Activated CD8-positive, alpha-beta memory T cell treated with anti-CD3 and anti-CD28 coated beads, Interleukin-2, amount 10 ng/mL, durations not matched to agents 7 days and 5 days (primary cell): ENCODE measurements at regions not wholly inside any gene's neighbourhood (a gene's known extent, or its start where the extent isn't known, plus 50 kb on each side); places are given as distances from the start of the nearest gene placed in this dataset.
"Not testable (repeated sequence)": the region's sequence is repeated elsewhere in the genome, so short reads cannot be mapped to it uniquely, and the experiment has no call there.

ENCODE experiments used
- ATAC-seq: fragments of 150-1000 bp; cut with Tn5 transposase; one replicate; pipeline ENCODE4 v1.10.0; 2021; ENCODE audit warnings: moderate library complexity
- CTCF ChIA-PET: fragments of 350-600 bp; sonication (Branson Sonifier 250); formaldehyde crosslinking; loops from one replicate; lab custom pipeline; 2021; ENCODE audit warnings: antibody characterized with exemption; lab: Charles Lee
- DNase-seq: peaks from one replicate; pipeline ENCODE4 v3.0.0-alpha.2; 2020
- H3K27ac Mint-ChIP-seq: one replicate; pipeline ENCODE4 v1.8.0; 2021; ENCODE audit warnings: mild to moderate bottlenecking, mixed read lengths
- H3K27me3 Mint-ChIP-seq: one replicate; pipeline ENCODE4 v1.8.0; 2021; ENCODE audit warnings: mixed read lengths
- H3K36me3 Mint-ChIP-seq: one replicate; pipeline ENCODE4 v1.8.0; 2021; ENCODE audit warnings: mild to moderate bottlenecking, mixed read lengths
- H3K4me1 Mint-ChIP-seq: one replicate; pipeline ENCODE4 v1.8.0; 2021; ENCODE audit warnings: mixed read lengths
- H3K4me3 Mint-ChIP-seq: one replicate; pipeline ENCODE4 v1.8.0; 2021; ENCODE audit warnings: mild to moderate bottlenecking, moderate library complexity, mixed read lengths
- H3K9me3 Mint-ChIP-seq: one replicate; pipeline ENCODE4 v1.8.0; 2022; ENCODE audit warnings: low read depth, mixed read lengths

DNA sequence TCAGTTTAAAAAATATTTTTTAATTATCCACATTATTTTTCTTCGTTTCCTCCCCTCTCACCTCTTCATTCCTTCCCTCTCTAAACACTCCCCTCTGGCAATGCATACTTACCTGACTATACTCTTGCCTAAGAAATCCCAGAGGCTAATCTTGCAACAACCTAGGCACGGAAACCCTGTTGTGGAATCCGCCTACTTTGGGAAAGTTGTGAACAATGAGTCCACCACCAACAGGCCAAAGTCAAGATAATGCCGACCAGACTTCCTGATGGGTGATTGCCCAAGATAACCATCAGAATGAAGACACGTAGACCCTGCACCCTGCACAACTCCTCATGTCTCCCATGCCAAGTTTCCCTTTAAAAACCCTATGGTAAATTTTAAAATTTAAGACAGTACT is 521.5 kb downstream of the KIF20B start:
- Mint-ChIP-seq H3K36me3 (no peaks in the 10 kb centered on the region), H3K4me1 (peaks cover 4% of the 10 kb centered on the region), H3K27ac (no peak overlapping the region), H3K9me3 (no peaks in the 10 kb centered on the region), H3K27me3 (peaks cover 4% of the 10 kb centered on the region), H3K4me3 (no peak overlapping the region)
- DNase-seq (no peak), ATAC-seq (no peak)
- CTCF ChIA-PET = no interaction called here

DNA sequence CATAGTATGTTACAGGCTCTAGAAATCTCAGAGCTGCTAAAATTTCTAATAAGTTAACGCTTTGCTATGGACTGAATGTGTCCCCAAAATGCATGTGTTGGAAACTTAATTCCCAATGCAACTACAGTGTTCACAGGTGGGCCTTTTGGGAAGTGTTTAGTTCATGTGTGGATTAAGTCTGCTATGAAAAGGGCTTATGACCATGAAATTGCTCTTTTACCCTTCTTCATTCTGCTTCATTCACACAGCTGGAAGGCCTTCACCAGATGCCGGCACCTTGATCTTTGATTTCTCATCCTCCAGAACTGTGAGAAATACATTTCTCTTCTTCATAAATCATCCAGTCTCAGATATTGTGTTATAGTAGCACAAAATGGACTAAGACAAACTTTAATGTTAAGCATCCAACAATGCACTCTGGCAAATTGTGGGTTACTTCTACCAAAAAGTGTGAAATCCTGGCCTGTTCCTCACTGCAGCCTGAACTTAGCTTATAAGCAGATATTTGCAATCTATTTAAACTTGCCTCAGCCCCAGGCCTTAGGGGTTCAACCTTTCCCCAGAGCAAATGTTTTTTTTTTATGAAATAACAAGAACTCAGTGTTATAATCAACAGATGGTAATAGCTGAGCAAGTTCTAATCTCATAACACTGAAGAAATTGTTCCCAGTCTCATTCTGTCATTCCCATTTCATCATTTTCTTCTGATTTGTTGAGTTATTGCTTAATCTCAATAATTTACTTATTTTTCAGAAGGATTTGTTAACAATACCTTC is 523.6 kb downstream of the KIF20B start:
- Mint-ChIP-seq H3K27me3 (peaks cover 4% of the 10 kb centered on the region), H3K4me1 (peaks cover 4% of the 10 kb centered on the region), H3K4me3 (no peak overlapping the region), H3K9me3 (no peaks in the 10 kb centered on the region), H3K27ac (no peak overlapping the region), H3K36me3 (no peaks in the 10 kb centered on the region)
- ATAC-seq (no peak), DNase-seq (no peak)
- CTCF ChIA-PET = no interaction called here

DNA sequence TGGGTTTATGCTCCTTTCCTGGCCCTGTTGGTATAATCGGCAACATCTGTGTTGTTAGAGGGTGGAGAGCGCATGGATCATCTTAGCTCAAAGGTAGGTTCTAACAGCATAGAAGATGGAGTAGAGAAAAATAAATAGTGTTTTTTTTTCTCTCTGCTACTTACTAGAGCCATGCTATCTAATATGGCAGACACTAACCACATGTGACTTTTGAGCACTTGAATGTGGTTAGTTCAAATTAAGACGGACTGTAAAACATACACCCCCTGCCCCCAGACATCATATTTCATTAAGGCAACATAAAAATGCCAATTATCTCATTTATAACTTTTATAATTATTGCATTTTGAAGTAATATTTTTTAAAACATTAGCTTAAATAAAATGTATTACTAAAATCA is 525.1 kb downstream of the KIF20B start:
- Mint-ChIP-seq H3K4me3 (no peak overlapping the region), H3K27me3 (peaks cover 4% of the 10 kb centered on the region), H3K4me1 (peaks cover 4% of the 10 kb centered on the region), H3K9me3 (peaks cover 2% of the 10 kb centered on the region), H3K36me3 (no peaks in the 10 kb centered on the region), H3K27ac (no peak overlapping the region)
- DNase-seq = no peak
- CTCF ChIA-PET = no interaction called here
- ATAC-seq = no peak

DNA sequence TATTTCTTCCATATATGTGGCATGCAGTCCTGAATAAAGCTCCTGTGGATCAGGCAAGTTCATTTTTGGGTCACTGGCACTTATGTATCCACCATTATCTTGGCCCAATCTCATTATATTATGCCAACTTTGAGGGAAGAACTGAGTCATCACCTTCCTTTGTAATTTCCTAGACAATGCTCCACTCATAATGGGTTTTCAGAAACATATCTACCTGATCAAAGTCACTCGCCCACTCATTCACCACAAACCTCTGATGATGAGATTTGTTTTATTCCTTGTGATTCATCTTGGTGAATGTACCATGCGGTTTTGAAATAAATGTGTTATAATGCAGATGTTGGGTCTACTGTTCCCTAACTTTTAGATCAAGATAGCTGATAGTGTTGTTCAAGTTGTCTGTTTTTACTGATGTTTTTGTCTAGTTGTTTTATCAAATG is 525.8 kb downstream of the KIF20B start:
- DNase-seq (no peak), ATAC-seq (no peak)
- Mint-ChIP-seq H3K4me1 (peaks cover 4% of the 10 kb centered on the region), H3K4me3 (no peak overlapping the region), H3K27me3 (peaks cover 4% of the 10 kb centered on the region), H3K27ac (no peak overlapping the region), H3K36me3 (no peaks in the 10 kb centered on the region), H3K9me3 (peaks cover 2% of the 10 kb centered on the region)
- CTCF ChIA-PET = no interaction called here

DNA sequence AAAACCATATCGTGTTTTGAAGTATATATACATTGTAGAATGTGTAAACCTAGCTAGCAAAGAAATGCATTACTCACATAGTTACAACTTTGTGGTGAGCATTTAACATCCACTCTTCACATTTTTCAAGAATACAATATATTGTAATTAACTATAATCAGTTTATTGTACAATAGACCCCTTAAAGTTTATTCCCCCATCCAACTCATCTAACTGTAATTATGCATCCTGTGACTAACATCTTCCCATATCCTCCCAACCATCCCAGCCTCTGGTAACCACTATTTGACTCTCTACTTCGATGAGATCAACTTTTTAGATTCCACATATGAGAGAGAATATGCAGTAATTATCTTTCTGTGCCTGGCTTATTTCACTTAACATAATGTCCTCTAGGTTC is 526.4 kb downstream of the KIF20B start:
- CTCF ChIA-PET = no interaction called here
- H3K4me3 Mint-ChIP-seq = no peak overlapping the region

DNA sequence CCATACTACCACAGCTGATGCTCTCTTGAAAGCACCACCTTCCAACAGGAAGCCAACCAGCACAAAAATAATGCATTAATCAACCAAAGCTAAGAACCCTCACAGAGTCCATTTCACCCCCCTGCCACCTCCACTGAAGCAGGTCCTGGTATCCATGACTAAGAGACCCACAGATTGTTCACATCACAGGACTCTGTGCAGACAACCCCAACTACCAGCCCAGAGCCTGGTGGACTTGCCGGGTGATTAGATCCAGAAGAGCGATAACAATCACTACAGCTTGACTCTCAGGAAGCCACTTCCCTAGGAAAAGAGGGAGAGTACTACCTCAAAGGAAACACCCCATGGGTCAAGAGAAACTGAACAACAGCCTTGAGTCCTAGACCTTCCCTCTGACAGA is 528.1 kb downstream of the KIF20B start:
- CTCF ChIA-PET = no interaction called here
- no peak for DNase-seq
- H3K36me3 Mint-ChIP-seq = no peaks in the 10 kb centered on the region

More for the DNA sequence above, 526.4 kb downstream of the KIF20B start:
- Mint-ChIP-seq H3K27me3 (peaks cover 4% of the 10 kb centered on the region), H3K4me1 (peaks cover 4% of the 10 kb centered on the region), H3K36me3 (no peaks in the 10 kb centered on the region), H3K9me3 (peaks cover 2% of the 10 kb centered on the region), H3K27ac (no peak overlapping the region)
- DNase-seq (no peak), ATAC-seq (no peak)

DNA sequence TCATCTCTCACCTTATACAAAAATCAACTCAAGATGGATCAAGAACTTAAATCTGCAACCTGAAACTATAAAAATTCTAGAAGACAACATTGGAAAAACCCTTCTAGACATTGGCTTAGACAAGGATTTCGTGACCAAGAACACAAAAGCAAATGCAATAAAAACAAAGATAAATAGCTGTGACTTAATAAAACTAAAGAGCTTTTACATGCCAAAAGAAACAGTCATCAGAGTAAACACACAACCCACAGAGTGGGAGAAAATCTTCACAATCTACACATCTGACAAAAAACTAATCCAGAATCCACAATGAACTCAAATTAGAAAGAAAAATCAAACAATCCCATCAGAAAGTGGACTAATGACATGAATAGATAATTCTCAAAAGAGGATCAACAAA is 532.4 kb downstream of the KIF20B start:
- H3K9me3 Mint-ChIP-seq, ATAC-seq, H3K4me3 Mint-ChIP-seq, H3K4me1 Mint-ChIP-seq, H3K27me3 Mint-ChIP-seq, CTCF ChIA-PET, H3K27ac Mint-ChIP-seq, DNase-seq, H3K36me3 Mint-ChIP-seq: not testable (repeated sequence)

More for the DNA sequence above, 528.1 kb downstream of the KIF20B start:
- Mint-ChIP-seq H3K27ac (no peak overlapping the region), H3K9me3 (peaks cover 2% of the 10 kb centered on the region), H3K4me1 (peaks cover 4% of the 10 kb centered on the region), H3K4me3 (no peak overlapping the region), H3K27me3 (peaks cover 2% of the 10 kb centered on the region)
- ATAC-seq = no peak

DNA sequence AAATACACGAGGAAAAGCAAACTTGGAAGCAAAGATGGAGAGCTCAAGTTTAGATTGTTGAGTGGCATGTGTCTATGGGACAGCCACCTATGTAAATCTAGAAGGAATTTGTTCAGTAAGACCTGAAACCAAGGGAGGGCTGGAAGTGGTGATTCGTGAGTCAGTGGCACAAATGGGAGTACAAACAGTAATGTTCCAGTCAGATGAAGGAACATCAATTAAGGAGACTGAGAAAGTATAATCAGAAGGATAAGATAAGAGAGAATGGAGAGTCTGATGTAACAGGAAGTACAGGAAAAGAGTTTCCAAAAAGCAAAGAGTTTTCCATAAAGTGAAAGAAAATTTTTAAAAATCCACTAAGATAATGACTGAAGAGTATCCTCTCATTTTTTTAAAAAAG is 544.2 kb downstream of the KIF20B start:
- Mint-ChIP-seq H3K4me1 (no peaks in the 10 kb centered on the region), H3K9me3 (peaks cover 4% of the 10 kb centered on the region), H3K27ac (no peak overlapping the region), H3K27me3 (no peaks in the 10 kb centered on the region), H3K4me3 (no peak overlapping the region), H3K36me3 (no peaks in the 10 kb centered on the region)
- CTCF ChIA-PET = no interaction called here
- DNase-seq (no peak), ATAC-seq (no peak)

DNA sequence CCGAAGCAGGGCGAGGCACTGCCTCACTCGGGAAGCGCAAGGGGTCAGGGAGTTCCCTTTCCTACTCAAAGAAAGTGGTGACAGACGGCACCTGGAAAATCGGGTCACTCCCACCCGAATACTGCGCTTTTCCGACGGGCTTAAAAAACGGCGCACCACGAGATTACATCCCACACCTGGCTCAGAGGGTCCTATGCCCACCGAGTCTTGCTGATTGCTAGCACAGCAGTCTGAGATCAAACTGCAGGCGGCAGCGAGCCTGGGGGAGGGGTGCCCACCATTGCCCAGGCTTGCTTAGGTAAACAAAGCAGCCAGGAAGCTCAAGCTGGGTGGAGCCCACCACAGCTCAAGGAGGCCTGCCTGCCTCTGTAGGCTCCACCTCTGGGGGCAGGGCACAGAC is 549.4 kb downstream of the KIF20B start:
- DNase-seq, H3K4me3 Mint-ChIP-seq, ATAC-seq, H3K27ac Mint-ChIP-seq, CTCF ChIA-PET, H3K9me3 Mint-ChIP-seq, H3K27me3 Mint-ChIP-seq, H3K36me3 Mint-ChIP-seq, H3K4me1 Mint-ChIP-seq: not testable (repeated sequence)

DNA sequence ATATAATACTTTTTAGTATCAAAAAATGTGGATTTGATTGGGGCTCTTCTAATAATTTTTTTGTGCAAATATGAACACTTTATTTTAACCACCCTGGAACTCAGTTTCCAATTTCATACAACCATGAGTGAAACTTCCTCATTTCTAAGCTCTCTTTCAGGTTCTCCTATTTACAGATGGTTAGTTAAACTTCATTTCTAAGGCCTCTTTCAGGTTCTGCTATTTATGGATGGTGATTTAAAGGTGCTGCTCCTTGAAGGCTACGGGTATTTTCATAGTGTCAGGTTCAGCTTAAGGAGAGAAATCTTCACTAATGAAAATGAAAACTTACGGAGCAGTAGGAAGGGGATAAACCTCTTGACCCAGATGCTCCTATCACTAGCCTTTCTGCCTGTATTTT is 568.3 kb downstream of the KIF20B start:
- H3K27me3 Mint-ChIP-seq = no peaks in the 10 kb centered on the region
- no peaks in the 10 kb centered on the region for H3K9me3 Mint-ChIP-seq
- no peak for DNase-seq
- H3K36me3 Mint-ChIP-seq = no peaks in the 10 kb centered on the region
- ATAC-seq = no peak
- no peaks in the 10 kb centered on the region for H3K4me1 Mint-ChIP-seq
- CTCF ChIA-PET = no interaction called here
- no peak overlapping the region for H3K27ac Mint-ChIP-seq
- no peak overlapping the region for H3K4me3 Mint-ChIP-seq

DNA sequence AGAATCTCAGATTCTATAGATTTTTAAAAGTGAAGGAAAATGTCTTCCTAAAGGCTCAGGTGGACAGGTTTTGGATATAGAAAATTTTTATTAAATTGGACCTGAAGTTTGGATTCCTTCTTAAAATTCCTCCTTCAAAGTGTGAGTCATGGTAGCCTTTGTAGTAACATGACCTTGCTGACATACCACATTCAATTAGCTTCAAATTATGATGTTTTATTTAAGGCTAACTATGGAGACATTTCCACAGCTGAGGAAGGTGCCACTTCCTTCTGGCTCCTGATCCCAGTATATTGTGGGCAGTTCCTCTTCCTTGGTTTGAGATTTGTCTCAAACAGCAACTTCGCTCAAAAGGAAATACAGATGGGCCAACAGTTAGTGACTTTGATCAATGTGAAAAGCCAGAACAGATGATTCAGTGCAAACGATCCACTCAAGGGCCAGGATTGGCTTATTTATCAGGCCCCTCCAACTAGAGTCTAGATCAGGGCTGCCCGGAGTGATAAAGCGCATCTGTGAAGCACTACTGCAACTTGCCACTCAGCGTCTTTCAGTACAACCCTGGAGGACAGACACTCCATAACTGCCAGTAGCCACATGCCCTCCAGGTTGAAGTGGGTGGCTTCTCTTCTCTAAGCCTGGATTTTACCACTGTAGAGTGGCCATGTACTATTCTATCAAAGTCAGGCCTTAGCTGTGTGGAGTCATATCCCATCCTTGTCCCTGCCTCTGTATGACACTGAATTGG is 573.5 kb downstream of the KIF20B start:
- Mint-ChIP-seq H3K27me3 (no peaks in the 10 kb centered on the region), H3K27ac (no peak overlapping the region), H3K4me3 (no peak overlapping the region), H3K9me3 (no peaks in the 10 kb centered on the region), H3K36me3 (no peaks in the 10 kb centered on the region), H3K4me1 (no peaks in the 10 kb centered on the region)
- DNase-seq (no peak), ATAC-seq (no peak)
- CTCF ChIA-PET = no interaction called here

DNA sequence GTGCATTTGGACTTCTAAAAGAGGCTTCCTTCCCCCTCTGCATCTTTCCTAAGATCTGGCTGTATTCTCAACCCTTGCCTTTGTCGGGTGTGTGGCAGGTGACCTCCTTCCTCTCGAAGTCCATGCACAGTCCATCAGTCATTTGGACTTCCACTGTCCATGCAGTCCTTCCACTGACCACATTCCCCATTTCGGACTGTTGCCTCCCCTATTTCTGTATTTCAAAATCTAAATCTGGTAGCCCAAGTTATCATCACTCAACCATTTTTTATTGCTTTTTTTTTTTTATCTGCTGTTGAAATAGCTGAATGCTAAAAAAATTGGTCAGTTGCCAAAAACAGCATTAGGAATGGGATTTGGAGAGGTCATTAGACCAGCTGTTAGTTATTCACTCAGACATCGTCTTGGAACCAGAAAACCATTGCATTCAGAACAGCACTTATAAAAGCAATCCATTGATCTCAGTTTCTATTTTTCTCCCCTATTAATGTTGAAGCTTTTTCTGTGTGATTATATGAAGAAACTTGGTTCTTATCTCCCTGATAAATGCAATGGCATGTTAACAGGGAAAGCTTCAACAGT is 575.6 kb downstream of the KIF20B start:
- H3K4me3 Mint-ChIP-seq = no peak overlapping the region
- no peaks in the 10 kb centered on the region for H3K9me3 Mint-ChIP-seq
- H3K36me3 Mint-ChIP-seq = no peaks in the 10 kb centered on the region
- H3K27ac Mint-ChIP-seq = no peak overlapping the region
- no peak for ATAC-seq
- no peaks in the 10 kb centered on the region for H3K27me3 Mint-ChIP-seq
- CTCF ChIA-PET = no interaction called here
- H3K4me1 Mint-ChIP-seq = no peaks in the 10 kb centered on the region
- DNase-seq = no peak

DNA sequence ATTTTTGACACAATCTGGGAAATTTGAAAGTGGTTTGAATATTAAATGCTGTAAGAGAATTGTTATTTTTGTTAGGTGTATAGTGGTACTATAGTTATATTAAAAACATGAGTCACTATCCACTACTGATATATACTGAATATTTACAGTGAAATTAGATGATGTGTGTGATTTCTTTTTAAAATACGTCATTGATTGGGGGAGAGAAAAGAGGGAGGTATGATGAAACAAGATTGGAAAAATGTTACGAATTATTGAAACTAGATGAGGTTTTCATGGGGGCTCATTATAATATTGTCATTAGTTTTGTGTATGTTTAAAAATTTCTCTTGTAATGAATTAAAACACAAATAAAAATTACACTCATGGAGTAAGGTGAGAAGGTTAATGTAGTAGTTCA is 571.4 kb downstream of the HTR7 start:
- H3K27ac Mint-ChIP-seq = no peak overlapping the region
- no peaks in the 10 kb centered on the region for H3K9me3 Mint-ChIP-seq
- ATAC-seq (no peak), DNase-seq (no peak)
- H3K36me3 Mint-ChIP-seq = no peaks in the 10 kb centered on the region
- H3K27me3 Mint-ChIP-seq = no peaks in the 10 kb centered on the region
- H3K4me1 Mint-ChIP-seq = no peaks in the 10 kb centered on the region
- no peak overlapping the region for H3K4me3 Mint-ChIP-seq
- CTCF ChIA-PET = no interaction called here

DNA sequence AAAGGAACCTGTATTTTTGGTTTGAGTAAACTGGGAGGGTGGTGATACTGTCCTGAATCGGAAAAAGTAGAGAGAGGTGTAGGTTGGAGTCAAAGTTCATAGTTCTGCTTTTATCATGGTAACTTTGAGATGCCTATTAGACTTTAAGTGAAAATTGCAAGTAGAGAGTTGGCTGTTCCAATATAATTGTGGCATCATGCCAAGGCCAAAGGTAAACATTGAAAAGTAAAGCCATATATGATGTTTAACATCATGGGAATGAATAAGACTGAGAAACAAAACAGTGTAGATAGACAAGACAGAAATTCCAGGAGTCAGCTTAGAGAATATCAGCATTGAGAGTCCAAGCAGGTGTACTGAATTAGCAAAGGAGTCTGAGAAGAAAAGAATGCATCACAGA is 570.9 kb downstream of the HTR7 start:
- Mint-ChIP-seq H3K4me3 (no peak overlapping the region), H3K36me3 (no peaks in the 10 kb centered on the region), H3K27me3 (no peaks in the 10 kb centered on the region), H3K27ac (no peak overlapping the region), H3K4me1 (no peaks in the 10 kb centered on the region), H3K9me3 (no peaks in the 10 kb centered on the region)
- ATAC-seq (no peak), DNase-seq (no peak)
- CTCF ChIA-PET = no interaction called here
